ENCODE measurements at regions not wholly inside any gene's neighbourhood (a gene's known extent, or its start where the extent isn't known, plus 50 kb on each side); places are given as distances from the start of the nearest gene placed in this dataset.
"Not testable (repeated sequence)": the region's sequence is repeated elsewhere in the genome, so short reads cannot be mapped to it uniquely, and the experiment has no call there.

DNA sequence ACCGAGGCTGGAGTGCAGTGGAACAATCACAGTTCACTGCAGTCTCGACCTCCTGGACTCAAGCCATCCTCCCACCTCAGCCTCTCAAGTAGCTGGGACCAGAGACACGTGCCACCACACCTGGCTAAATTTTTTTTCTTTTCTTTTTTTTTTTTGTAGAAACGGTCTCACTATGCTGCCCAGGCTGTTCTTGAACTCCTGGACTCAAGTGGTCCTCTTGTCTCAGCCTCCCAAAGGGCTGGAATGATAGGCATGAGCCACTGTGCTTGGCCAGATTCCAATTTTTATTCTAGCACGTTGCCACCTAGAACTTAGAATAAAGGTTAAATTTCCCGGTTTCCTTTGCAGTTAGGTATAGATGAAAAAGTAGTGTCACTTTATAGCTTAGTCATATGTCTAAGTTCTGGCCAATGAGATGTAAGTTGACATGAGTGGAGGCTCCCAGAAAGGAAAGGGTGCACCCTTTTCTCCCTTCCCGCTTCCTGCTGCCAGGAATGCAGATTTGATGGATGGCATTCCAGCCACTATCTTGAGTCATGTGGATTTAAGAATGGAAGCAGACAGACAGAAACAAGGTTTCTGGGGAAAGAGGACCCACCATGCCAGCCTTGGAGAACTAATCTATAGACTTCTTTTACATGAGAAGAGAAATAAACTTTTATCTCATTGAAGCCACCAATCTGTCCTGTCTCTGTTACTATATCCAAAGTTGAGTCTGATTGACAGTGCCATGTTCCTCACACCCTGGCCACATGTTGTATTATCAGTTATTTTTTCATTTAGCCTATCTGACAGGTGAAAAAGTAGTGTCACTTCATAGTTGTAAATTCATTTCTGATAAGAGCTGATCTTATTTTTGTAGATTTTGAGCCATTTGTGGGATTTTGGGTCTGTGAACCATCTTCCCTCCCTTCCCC lies 60.6 kb upstream of the NCOA3 start:
- Histone ChIP-seq H3K9me3 (ENCODE audit: control extremely low read depth in 1 of 3, control insufficient read depth in 2 of 3, insufficient read depth in 1 of 3, low read length in 2 of 3) (peaks cover 0 to 12% (median 0%) of the 10 kb centered on the region in 3 donors), H3K4me2 (replicated peaks; ENCODE audit: low read depth, low read length, poor library complexity, severe bottlenecking) (no peak overlapping the region), H3K36me3 (replicated peaks in 1 of 2; ENCODE audit: control extremely low read depth in 1 of 2, control insufficient read depth in 1 of 2, extremely low read depth in 1 of 2, insufficient read depth in 2 of 2, low read length in 1 of 2) (no peaks in the 10 kb centered on the region), H4K20me1 (ENCODE audit: control insufficient read depth, insufficient read depth, low read length, poor library complexity, severe bottlenecking) (no peaks in the 10 kb centered on the region), H3K27me3 (replicated peaks in 1 of 4; ENCODE audit: control extremely low read depth in 1 of 4, control insufficient read depth in 3 of 4, insufficient read depth in 4 of 4, low read length in 3 of 4) (no peaks in the 10 kb centered on the region), H3K27ac (ENCODE audit: low read length in 2 of 2) (peak overlapping the region in 1 of 2 donors; percentile 54), H3K4me1 (ENCODE audit: control insufficient read depth in 2 of 2, insufficient read depth in 2 of 2, low read length in 2 of 2) (peaks cover 32 to 37% of the 10 kb centered on the region in 2 donors), H3K4me3 (ENCODE audit: control extremely low read depth in 1 of 5, extremely low read depth in 1 of 5, insufficient read depth in 1 of 5, low read depth in 2 of 5, low read length in 4 of 5) (no peak overlapping the region), H3K9ac (ENCODE audit: low read length) (no peak overlapping the region), H3K79me2 (ENCODE audit: control insufficient read depth, insufficient read depth, low read length) (peaks cover 10% of the 10 kb centered on the region), H2AFZ (ENCODE audit: insufficient read depth, low read depth, low read length, poor library complexity, severe bottlenecking) (no peak overlapping the region)
- 77% methylated on average over 6 of the region's 7 CpGs for WGBS (ENCODE audit: insufficient coverage)
- no peak for TF ChIP-seq EZH2 (IDR thresholded peaks at IDR 0.05; ENCODE audit: borderline replicate concordance, insufficient read depth, low read depth, low read length, poor library complexity, severe bottlenecking)
- TF ChIP-seq, protein P1, sequence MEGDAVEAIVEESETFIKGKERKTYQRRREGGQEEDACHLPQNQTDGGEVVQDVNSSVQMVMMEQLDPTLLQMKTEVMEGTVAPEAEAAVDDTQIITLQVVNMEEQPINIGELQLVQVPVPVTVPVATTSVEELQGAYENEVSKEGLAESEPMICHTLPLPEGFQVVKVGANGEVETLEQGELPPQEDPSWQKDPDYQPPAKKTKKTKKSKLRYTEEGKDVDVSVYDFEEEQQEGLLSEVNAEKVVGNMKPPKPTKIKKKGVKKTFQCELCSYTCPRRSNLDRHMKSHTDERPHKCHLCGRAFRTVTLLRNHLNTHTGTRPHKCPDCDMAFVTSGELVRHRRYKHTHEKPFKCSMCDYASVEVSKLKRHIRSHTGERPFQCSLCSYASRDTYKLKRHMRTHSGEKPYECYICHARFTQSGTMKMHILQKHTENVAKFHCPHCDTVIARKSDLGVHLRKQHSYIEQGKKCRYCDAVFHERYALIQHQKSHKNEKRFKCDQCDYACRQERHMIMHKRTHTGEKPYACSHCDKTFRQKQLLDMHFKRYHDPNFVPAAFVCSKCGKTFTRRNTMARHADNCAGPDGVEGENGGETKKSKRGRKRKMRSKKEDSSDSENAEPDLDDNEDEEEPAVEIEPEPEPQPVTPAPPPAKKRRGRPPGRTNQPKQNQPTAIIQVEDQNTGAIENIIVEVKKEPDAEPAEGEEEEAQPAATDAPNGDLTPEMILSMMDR (IDR thresholded peaks at IDR 0.05): no peak
- Mint-ChIP-seq H3K4me1 (peaks cover 30% of the 10 kb centered on the region), H3K4me3 (no peak overlapping the region), H3K9me3 (ENCODE audit: insufficient read depth) (no peaks in the 10 kb centered on the region), H3K27me3 (no peaks in the 10 kb centered on the region), H3K27ac (peak overlapping the region; percentile 76)
- POLR2A ChIA-PET: interaction anchor here (0.7 to 7.4 kb wide), 4 partner anchors 8 to 27 kb away, joined by 6 to 114 read pairs (median 10); no protein-coding TSS in a partner anchor
- intact Hi-C loops (cut with micrococcal nuclease): no loop called here
- no peak for ATAC-seq (ENCODE audit: low read depth)
- DNase-seq: no peak
- CTCF ChIA-PET: interaction anchor here (1.2 to 3.3 kb wide), 7 partner anchors 12 to 61 kb away, joined by 3 to 34 read pairs (median 5); partner anchors contain the start of gene NCOA3

GRCh38 chr20:47441774-47442150 lies 59.9 kb upstream of the NCOA3 start:
- Histone ChIP-seq H3K79me2 (ENCODE audit: control insufficient read depth, insufficient read depth, low read length) (peaks cover 10% of the 10 kb centered on the region), H3K4me1 (ENCODE audit: control insufficient read depth in 2 of 2, insufficient read depth in 2 of 2, low read length in 2 of 2) (peaks cover 32 to 37% of the 10 kb centered on the region in 2 donors), H3K27ac (ENCODE audit: low read length in 2 of 2) (peak overlapping the region in 1 of 2 donors; percentile 54), H3K36me3 (replicated peaks in 1 of 2; ENCODE audit: control extremely low read depth in 1 of 2, control insufficient read depth in 1 of 2, extremely low read depth in 1 of 2, insufficient read depth in 2 of 2, low read length in 1 of 2) (no peaks in the 10 kb centered on the region), H3K27me3 (replicated peaks in 1 of 4; ENCODE audit: control extremely low read depth in 1 of 4, control insufficient read depth in 3 of 4, insufficient read depth in 4 of 4, low read length in 3 of 4) (no peaks in the 10 kb centered on the region), H3K4me2 (replicated peaks; ENCODE audit: low read depth, low read length, poor library complexity, severe bottlenecking) (no peak overlapping the region), H3K9me3 (ENCODE audit: control extremely low read depth in 1 of 3, control insufficient read depth in 2 of 3, insufficient read depth in 1 of 3, low read length in 2 of 3) (peaks cover 0 to 12% (median 0%) of the 10 kb centered on the region in 3 donors), H2AFZ (ENCODE audit: insufficient read depth, low read depth, low read length, poor library complexity, severe bottlenecking) (no peak overlapping the region), H3K9ac (ENCODE audit: low read length) (no peak overlapping the region), H3K4me3 (ENCODE audit: control extremely low read depth in 1 of 5, extremely low read depth in 1 of 5, insufficient read depth in 1 of 5, low read depth in 2 of 5, low read length in 4 of 5) (no peak overlapping the region), H4K20me1 (ENCODE audit: control insufficient read depth, insufficient read depth, low read length, poor library complexity, severe bottlenecking) (no peaks in the 10 kb centered on the region)
- intact Hi-C loops (cut with micrococcal nuclease): no loop called here
- no peak for TF ChIP-seq EZH2 (IDR thresholded peaks at IDR 0.05; ENCODE audit: borderline replicate concordance, insufficient read depth, low read depth, low read length, poor library complexity, severe bottlenecking)
- Mint-ChIP-seq H3K4me3 (no peak overlapping the region), H3K4me1 (peaks cover 28% of the 10 kb centered on the region), H3K9me3 (ENCODE audit: insufficient read depth) (no peaks in the 10 kb centered on the region), H3K27me3 (no peaks in the 10 kb centered on the region), H3K27ac (peak overlapping the region; percentile 76)
- POLR2A ChIA-PET: interaction anchor here (0.7 kb wide), 2 partner anchors 8 to 15 kb away, joined by 6 to 8 read pairs; no protein-coding TSS in a partner anchor
- ATAC-seq (ENCODE audit: low read depth): no peak
- 100% methylated on average over 2 of the region's 4 CpGs for WGBS (ENCODE audit: insufficient coverage)
- DNase-seq: no peak
- CTCF ChIA-PET: interaction anchor here (1.2 to 1.8 kb wide), 3 partner anchors 12 to 57 kb away, joined by 3 to 6 read pairs (median 4); no protein-coding TSS in a partner anchor

DNA sequence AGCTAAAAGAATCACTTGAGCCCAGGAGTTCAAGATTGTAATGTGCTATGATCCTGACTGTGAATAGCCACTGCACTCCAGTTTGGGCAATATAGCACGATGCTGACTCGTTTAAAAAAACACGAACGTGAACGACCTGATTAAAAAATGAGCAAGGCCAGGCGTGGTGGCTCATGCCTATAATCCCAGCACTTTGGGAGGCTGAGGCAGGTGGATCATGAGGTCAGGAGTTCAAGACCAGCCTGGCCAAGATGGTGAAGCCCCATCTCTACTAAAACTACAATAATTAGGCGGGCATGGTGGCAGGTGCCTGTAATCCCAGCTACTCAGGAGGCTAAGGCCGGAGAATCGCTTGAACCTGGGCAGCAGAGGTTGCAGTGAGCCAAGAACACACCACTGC lies 58.6 kb upstream of the NCOA3 start:
- H3K36me3 ChIP-seq (replicated peaks in 1 of 2; ENCODE audit: control extremely low read depth in 1 of 2, control insufficient read depth in 1 of 2, extremely low read depth in 1 of 2, insufficient read depth in 2 of 2, low read length in 1 of 2); ATAC-seq (ENCODE audit: low read depth); H3K27me3 Mint-ChIP-seq; H3K27ac ChIP-seq (ENCODE audit: low read length in 2 of 2); H3K9me3 ChIP-seq (ENCODE audit: control extremely low read depth in 1 of 3, control insufficient read depth in 2 of 3, insufficient read depth in 1 of 3, low read length in 2 of 3); DNase-seq; H3K27me3 ChIP-seq (replicated peaks in 1 of 4; ENCODE audit: control extremely low read depth in 1 of 4, control insufficient read depth in 3 of 4, insufficient read depth in 4 of 4, low read length in 3 of 4); H3K4me2 ChIP-seq (replicated peaks; ENCODE audit: low read depth, low read length, poor library complexity, severe bottlenecking); H3K4me3 Mint-ChIP-seq; H3K27ac Mint-ChIP-seq; intact Hi-C loops (cut with micrococcal nuclease); H3K79me2 ChIP-seq (ENCODE audit: control insufficient read depth, insufficient read depth, low read length); H2AFZ ChIP-seq (ENCODE audit: insufficient read depth, low read depth, low read length, poor library complexity, severe bottlenecking); H3K9ac ChIP-seq (ENCODE audit: low read length); H4K20me1 ChIP-seq (ENCODE audit: control insufficient read depth, insufficient read depth, low read length, poor library complexity, severe bottlenecking); H3K9me3 Mint-ChIP-seq (ENCODE audit: insufficient read depth); H3K4me3 ChIP-seq (ENCODE audit: control extremely low read depth in 1 of 5, extremely low read depth in 1 of 5, insufficient read depth in 1 of 5, low read depth in 2 of 5, low read length in 4 of 5): not testable (repeated sequence)
- ChIA-PET CTCF (interaction anchor here (1.8 kb wide), 1 partner anchor 58 kb away, joined by 6 read pairs; no protein-coding TSS in a partner anchor), POLR2A (interaction anchor here (0.7 to 0.9 kb wide), 2 partner anchors 11 to 27 kb away, joined by 3 read pairs; no protein-coding TSS in a partner anchor)
- H3K4me1 Mint-ChIP-seq: peaks cover 24% of the 10 kb centered on the region
- H3K4me1 ChIP-seq (ENCODE audit: control insufficient read depth in 2 of 2, insufficient read depth in 2 of 2, low read length in 2 of 2): peaks cover 28 to 33% of the 10 kb centered on the region in 2 donors
- WGBS (ENCODE audit: insufficient coverage): 100% methylated on average over 4 of the region's 9 CpGs

All from B cell (primary cell).